HG02840 (cell line): ENCODE measurements at regions not wholly inside any gene's neighbourhood (a gene's known extent, or its start where the extent isn't known, plus 50 kb on each side); places are given as distances from the start of the nearest gene placed in this dataset.

Experiments
- ATAC-seq: cut with Tn5 transposase; IDR thresholded peaks from one replicate; pipeline ENCODE4 v1.9.1; 2021; ENCODE audit warnings: mild to moderate bottlenecking, moderate library complexity, moderate number of reproducible peaks; ENCODE audit not compliant: unreplicated experiment, low FRiP score

- ATAC-seq = no peak
Measured at GRCh38 chr13:56247692-56248091, 893.0 kb upstream of the PRR20A start.

GRCh38 chr13:56271686-56272085 lies 869.0 kb upstream of the PRR20A start:
- no peak for ATAC-seq

GRCh38 chr13:56283262-56283828 lies 857.4 kb upstream of the PRR20A start:
- ATAC-seq = no peak

- no peak for ATAC-seq
Measured at GRCh38 chr13:56299650-56300049, 841.1 kb upstream of the PRR20A start.

GRCh38 chr13:56314765-56315164 lies 826.0 kb upstream of the PRR20A start:
- ATAC-seq = no peak

GRCh38 chr13:56317841-56318240 lies 822.9 kb upstream of the PRR20A start:
- no peak for ATAC-seq

- ATAC-seq = no peak
Measured at GRCh38 chr13:56332671-56333070, 808.0 kb upstream of the PRR20A start.

- ATAC-seq = no peak
Measured at GRCh38 chr13:56335775-56336174, 804.9 kb upstream of the PRR20A start.

- ATAC-seq = no peak
Measured at GRCh38 chr13:56338421-56338820, 802.3 kb upstream of the PRR20A start.

GRCh38 chr13:56347014-56347413 lies 793.7 kb upstream of the PRR20A start:
- no peak for ATAC-seq

GRCh38 chr13:56349866-56350265 lies 790.9 kb upstream of the PRR20A start:
- ATAC-seq = no peak

- no peak for ATAC-seq
Measured at GRCh38 chr13:56351041-56351440, 789.7 kb upstream of the PRR20A start.

GRCh38 chr13:56352361-56352760 lies 788.4 kb upstream of the PRR20A start:
- no peak for ATAC-seq

- ATAC-seq = no peak
Measured at GRCh38 chr13:56352901-56353300, 787.8 kb upstream of the PRR20A start.

GRCh38 chr13:56356690-56357089 lies 784.0 kb upstream of the PRR20A start:
- no peak for ATAC-seq

- no peak for ATAC-seq
Measured at GRCh38 chr13:56378566-56378965, 762.2 kb upstream of the PRR20A start.

- ATAC-seq = no peak
Measured at GRCh38 chr13:56393549-56393948, 747.2 kb upstream of the PRR20A start.

- no peak for ATAC-seq
Measured at GRCh38 chr13:56396318-56396717, 744.4 kb upstream of the PRR20A start.

GRCh38 chr13:56400774-56401173 lies 739.9 kb upstream of the PRR20A start:
- ATAC-seq = no peak

- no peak for ATAC-seq
Measured at GRCh38 chr13:56412856-56413255, 727.9 kb upstream of the PRR20A start.

GRCh38 chr13:56424246-56424645 lies 716.5 kb upstream of the PRR20A start:
- ATAC-seq = no peak

GRCh38 chr13:56457535-56458190 lies 683.1 kb upstream of the PRR20A start:
- ATAC-seq = no peak
